Activated gamma-delta T cell (primary cell): ENCODE measurements at regions not wholly inside any gene's neighbourhood (a gene's known extent, or its start where the extent isn't known, plus 50 kb on each side); places are given as distances from the start of the nearest gene placed in this dataset.

Experiments used
- DNase-seq: peaks from one replicate; lab custom pipeline; 2025; lab: John Stamatoyannopoulos, UW

DNA sequence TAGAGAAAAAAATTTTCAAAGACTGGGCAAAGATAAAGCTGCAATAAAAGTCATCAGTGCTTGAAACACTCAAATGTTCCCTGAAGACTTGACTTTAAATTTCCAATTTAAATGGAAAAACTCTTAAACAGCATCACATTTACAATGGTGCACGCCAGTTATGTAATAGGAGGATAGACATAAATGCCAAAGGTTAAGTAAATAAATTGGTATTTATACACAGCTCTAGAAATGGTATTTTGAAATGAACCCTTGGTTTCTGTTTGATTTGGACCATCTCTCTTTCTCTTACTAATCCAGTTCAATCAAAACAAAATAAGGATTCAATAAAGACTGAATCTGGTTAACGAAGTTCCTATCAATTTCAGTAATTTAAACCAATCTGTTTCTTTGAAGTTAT is 272.6 kb downstream of the GPM6A start:
- DNase-seq = no peak

DNA sequence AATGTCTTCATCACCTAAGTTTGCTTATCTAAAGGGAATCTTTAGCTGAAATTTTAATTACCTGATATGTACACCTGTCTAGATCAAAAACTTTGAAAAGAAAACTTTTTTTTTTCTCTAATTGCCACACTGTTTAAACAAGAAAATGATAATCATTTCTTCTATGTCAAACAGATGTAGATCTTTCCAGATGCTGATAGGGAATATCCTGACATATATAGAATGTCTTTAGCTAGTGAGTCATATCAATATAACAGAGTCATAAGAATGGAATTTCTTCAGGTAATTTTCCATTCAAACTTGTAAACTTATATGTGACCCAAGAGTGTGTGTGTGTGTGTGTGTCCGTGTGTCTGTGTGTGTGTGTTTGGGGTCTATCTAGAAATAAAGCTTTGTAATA is 271.9 kb downstream of the GPM6A start:
- no peak for DNase-seq

DNA sequence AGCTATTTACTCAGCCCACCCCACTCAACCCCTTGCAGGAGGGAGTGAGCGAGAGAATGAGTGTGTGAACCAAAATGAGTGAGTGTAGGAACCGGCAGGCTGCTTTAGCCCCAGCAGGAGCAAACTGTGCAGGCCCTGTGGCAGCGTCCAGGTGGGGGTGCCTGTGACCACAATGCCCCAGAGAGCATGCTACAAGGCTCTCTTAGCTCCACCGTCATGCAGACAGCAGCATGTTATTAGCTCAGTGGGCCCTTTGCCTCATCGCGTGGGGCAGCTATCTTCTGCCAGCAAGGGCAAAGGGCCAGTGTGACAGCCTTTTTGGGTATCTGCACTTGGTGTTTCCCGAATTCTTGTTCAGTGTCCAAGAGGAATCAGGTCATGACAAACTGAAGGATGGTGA is 271.3 kb downstream of the GPM6A start:
- no peak for DNase-seq

DNA sequence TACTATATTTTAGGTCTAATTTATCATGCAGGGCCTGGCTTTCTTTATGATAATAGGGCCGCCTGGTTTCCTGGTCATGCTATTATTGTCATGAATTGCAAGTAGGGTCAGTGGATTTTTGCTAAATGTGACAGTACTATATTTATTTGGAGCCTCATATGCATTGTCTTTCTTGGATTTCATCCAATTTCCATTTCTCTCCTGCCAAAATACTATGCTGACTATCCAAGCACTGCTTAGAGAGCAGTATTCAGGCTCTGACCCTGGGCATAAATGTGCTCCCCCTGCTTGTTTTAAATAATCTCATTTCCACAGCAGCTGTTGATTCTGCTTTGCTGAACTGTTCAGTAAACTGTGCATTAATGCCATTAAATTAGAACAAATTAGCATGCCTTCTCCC is 269.3 kb downstream of the GPM6A start:
- DNase-seq = no peak

DNA sequence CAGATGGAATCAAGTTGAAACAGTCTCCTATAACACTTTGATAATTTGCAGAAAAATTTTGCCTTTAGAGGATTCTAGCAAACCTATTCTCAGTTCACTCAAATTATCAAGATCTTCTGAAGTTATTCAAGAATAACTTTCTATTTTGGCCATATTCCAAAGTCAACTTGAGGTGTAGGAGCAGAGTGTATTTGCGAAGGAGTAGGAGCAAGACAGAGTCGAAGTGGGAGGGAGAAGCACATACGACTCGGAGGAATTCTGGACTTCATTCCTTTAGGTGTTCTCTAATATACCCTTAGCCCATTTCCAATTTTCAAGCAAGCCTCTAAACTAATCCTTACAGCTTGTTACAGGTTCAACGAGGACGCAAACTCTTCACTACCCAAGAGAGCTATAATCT is 252.9 kb downstream of the GPM6A start:
- DNase-seq = no peak

DNA sequence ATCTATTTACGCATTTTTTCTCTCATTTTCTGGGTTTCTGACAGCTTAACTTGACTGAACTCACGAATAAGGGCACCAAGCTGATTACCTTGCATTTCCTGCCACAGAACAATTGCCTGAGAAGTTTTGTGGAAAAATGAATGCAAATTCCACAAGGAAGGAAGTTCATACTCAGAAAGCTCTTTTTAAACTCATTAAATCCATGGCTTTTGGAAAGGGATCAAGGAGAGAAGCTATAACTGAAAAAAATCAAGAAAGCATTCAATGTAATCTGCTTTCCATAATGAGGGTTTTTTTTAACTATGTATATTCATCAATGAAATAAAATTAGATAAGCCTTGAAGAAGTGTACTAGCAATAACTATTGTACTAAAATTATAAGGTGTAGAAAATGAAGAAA is 252.5 kb downstream of the GPM6A start:
- no peak for DNase-seq

DNA sequence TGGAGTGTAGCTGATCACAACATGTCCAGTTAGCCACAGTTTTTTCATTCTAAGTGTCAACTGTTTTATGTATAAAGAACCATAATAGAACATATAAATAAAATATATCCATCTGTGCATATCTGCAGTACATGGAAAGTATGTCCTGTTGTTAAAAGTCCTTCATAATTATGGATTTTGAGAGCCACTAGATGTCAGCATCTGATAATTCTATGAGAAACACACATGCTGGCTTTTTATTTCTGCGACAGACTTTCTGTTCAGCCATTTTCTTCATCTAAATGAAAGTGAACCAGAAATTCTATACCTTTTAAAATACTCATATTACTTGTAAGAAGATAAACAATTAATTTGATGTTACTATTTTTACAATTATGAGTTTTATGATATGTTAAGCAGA is 251.5 kb downstream of the GPM6A start:
- no peak for DNase-seq

DNA sequence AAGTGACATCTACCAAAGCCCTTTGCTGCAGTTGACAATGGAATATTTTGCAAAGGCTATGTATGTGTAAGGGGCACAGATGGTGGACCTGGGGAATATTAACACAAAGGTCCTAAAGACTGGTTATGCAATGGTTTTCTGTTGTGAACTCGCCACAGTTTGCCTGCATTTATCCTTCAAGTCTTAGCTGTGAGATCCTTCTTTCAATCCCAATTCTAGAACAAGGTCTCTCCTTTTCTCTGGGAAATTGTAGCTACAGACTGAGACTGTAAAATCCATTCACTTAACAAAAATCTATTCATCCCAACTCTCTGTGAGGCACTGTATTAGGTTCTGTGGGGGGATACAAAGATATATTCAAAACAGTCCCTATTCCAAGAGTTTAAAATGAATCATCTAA is 250.4 kb downstream of the GPM6A start:
- no peak for DNase-seq

DNA sequence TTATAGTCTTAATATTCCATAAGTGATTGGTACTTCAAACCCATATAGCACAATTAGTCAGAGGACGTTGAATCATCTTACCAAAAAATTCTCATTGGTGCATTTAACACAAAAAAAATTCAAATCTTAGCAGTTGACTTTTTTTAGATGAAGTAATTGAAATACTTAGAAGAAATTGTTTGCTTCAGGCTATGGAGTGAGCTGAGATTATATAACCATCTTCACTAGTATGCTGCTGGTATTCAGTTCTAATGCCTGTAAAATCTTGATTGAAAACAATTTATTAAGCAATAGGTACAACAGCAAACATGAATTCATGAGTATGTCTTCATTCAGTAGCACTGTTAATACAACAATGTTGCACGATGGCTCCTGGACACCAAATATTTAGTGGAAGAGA is 250.0 kb downstream of the GPM6A start:
- DNase-seq = no peak

DNA sequence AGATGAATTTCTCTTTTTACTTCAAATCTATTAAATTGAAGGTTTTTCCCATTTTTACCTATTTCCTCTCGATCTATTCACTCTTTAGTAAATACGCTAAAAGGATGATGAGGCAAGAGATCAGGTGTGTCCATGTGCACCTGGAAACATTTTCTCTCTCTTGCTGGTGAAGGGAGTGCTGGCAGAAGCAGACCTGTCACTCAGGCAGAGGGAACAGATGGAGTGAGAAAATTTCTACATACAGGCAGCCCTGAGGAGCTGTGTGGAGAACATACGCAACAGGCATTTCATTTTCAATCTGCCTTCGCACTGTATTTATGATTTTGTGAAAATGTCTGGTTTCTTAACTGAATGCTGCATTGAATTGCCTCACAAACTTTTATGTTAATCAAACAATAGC is 249.5 kb downstream of the GPM6A start:
- DNase-seq = no peak
